Gastroesophageal sphincter (tissue), 3 donors: ENCODE measurements at regions not wholly inside any gene's neighbourhood (a gene's known extent, or its start where the extent isn't known, plus 50 kb on each side); places are given as distances from the start of the nearest gene placed in this dataset.

Experiments
- CTCF ChIP-seq, 4 experiments: fragments of 200-600 bp in 2 of 4; fragments of 450-650 bp in 2 of 4; sonication (generic) in 1 of 4; IDR thresholded peaks; one replicate each; pipeline ENCODE4 v1.5.1; 2017 to 2019; ENCODE audit warnings: antibody characterized with exemption in 4 of 4, mild to moderate bottlenecking in 2 of 4, moderate library complexity in 2 of 4
- EP300 ChIP-seq: sonication (generic); formaldehyde crosslinking; IDR thresholded peaks from one replicate; pipeline ENCODE4 v1.6.1; 2017; ENCODE audit warnings: antibody characterized with exemption, mild to moderate bottlenecking

- TF ChIP-seq EP300 (no peak), CTCF (IDR thresholded peaks at IDR 0.05) (no peak)
Observed at GRCh38 chr18:1498216-1498615, 593.5 kb downstream of the ADCYAP1 start.
